Activated CD8-positive, alpha-beta memory T cell treated with anti-CD3 and anti-CD28 coated beads, Interleukin-2, amount 50 U/mL, for 24 hours (primary cell): ENCODE measurements at regions not wholly inside any gene's neighbourhood (a gene's known extent, or its start where the extent isn't known, plus 50 kb on each side); places are given as distances from the start of the nearest gene placed in this dataset.

ENCODE experiments used
- DNase-seq: peaks from one replicate; pipeline ENCODE4 v3.0.0-alpha.2; 2020; ENCODE audit errors: extremely low read depth

DNA sequence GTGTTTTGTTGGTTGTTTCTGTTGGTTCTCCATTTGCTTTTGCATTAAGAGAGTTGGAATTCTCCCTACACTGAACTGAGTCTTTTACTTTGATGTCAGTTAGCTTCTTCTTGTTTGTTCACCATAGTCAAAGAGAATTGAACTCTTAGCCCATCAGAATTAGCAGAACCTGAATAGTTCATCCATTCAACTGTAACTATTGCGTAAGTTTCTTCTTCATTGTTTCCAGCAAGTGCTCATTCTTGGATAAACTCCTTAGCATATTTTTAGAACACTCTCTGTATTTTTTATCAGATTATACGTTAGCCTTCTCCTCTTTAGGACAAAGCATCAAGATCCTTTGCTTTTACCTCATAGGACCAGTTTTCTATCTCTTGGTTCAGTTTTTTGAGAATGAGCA is 128.4 kb upstream of the RAB11FIP2 start:
- no peak for DNase-seq

DNA sequence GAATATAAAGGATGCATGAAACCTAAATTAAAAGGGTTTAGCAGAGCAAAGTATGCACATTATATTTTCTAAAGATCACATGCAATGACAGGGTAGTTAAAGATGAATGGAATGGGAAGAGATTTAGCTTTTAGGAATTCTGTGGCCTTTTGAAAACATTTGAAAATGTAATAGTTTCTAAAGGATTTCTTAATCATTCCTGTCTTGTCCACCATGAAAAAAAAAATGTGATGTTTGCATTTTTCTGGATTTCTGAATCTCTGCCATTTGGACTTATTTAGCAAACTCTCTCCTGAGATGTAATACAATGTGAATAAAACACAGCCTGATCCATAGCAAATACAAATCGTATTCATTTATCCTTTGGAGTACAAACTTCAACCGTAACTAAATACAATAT is 126.6 kb upstream of the RAB11FIP2 start:
- no peak for DNase-seq

DNA sequence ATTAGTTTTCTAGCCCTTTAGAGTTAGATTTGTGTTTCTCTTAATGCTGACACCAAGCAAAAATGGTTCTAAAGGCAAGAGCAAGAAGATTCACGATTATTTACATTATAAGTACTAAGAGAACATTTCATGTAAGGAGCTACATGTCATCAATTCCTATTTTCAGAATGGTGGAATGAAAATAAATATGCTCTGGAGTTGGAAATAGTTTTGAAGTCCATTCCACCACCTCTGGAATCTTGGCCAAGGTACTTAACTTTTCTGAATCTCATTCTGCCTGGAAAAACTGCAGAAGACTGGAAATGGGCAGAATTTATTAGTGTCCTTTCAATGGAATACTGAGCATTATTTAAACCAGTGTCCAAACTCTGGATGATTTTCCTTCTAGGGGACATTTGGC is 125.1 kb upstream of the RAB11FIP2 start:
- DNase-seq = no peak

DNA sequence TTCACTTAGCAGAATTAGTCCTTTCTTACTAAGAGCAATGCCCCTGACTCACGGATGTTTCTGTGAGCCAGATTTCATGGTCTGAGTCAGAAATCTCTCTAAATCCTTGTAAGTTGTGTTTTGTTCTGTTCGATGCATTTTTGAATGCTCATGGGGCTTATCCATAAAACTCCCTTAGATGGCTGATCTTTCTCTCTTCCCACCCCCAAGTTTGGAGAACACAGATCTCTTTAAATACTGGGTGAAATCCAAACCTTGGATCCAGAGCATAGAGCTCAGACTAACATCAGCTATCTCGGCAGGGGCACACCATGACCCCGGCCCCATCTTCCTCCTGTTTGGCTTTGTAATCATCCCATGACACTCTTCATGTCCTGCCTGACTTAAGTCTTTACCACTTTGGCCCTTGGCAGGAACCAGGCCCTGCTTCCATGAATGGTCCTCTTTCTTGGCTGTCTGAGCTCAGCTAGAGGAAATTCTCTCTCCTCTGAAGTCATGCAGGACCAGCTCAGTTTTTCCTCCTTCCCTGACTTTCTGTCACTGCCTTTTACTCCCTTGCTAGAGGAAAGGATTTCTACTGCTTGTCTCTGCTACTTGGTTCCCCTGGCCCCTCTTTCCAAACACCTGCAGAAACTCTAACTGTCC is 120.4 kb upstream of the RAB11FIP2 start:
- DNase-seq = no peak

DNA sequence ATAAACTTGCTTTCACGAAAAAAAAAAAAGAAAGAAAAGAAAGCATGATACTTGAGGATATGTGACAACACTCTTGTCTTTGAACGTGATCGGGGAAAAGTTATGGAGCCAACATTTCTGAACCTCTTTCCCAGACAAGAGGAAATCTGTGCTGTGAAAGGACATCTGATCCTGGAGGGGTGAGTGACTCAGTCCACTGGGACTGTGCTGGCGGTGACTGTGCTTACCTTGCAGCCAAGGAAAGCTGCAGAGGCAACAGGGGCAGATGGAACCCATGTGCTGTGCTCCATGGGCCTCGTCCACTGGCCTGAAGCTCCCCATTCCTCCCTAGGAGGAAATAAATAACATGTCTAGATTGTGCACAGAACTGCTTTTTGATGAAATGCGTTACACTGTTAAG is 116.5 kb upstream of the RAB11FIP2 start:
- no peak for DNase-seq

DNA sequence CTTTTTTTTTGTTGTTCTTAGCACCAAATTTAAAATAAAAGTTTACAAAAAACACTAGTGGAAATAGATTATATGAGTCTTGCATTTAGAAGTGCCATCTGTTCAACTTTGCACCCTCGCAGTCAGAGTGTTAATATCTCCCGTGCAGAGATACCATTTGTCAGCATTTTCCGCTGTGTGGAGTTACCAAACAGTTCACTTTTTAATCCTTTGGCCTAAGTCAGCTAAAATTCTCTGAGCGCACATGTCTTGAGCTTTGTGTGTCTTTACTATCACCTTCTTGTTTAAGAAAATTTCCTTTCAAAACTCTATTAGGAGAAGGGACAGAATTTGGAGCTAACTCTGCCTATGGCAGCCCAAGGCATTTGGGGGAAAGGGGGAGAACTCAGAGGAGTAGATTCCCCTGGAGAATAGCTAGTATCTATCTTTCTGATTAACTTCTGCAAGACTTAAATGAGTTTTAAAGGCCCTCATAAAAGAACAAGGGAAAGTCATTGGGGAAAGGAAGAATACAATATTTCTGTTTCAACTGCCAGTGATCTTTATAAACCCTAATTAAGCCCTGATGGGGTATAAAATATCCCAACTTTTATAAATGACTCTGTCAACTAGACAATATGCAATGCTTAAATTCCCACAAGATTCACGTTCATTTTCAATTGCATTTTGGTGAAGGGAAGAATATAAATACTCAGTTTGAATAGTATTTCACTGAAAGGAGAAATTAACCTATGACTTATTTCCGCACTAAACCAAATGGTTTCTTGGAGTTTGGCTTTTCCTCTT is 114.9 kb upstream of the RAB11FIP2 start:
- no peak for DNase-seq

DNA sequence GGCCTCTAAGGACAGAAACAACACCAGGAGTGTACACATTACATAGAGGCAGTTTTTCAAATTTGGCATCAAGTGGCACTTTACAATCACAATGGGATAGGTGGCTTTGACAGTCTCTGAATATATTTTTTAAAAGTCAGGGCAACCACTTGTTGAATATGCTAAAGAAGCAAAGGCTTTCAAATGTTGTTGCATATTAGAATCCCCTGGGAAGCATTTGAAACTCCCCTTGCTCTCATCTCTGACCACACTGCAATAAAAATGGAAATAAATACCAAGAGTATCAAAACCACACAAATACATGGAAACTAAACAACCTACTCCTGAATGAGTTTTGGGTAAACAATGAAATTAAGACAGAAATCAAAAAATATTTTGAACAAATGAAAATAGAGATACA is 106.5 kb upstream of the RAB11FIP2 start:
- no peak for DNase-seq

DNA sequence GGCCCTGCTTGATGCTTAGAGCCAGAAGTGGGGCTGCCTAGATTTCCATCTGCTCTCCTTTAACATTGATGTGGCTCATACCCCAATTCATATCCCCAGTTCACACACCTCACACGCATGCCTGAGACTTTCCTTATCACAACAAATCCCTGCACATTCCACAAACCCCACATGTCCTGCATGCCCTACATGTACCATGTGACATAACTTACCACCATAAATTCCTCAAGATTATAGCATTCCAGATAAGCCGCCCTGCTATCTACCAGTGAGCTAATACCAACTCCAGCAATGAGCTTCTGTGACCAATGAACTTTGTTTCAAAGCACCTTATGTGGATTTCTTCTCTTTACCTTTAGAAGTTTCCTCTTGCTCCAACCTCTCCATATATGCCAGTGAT is 104.7 kb upstream of the RAB11FIP2 start:
- no peak for DNase-seq

DNA sequence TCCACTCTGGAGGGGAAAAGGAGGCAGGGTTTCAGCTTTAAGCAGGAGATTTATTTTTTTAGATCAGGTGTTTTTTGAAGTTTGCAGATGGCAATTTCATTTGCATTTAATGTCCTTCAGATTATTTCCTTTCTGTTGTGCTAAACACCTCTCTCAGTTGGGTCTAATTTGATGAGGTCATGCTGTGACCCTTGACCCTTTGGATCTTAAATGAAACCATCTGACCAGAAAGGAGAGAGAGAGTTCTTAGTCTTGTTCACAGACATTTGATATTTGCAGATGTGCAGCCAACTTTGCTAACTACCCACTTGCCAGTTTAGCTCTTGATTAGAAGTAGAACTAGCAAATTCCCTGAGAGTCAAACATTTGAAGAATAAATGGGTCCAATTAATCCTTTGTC is 101.5 kb upstream of the RAB11FIP2 start:
- DNase-seq = no peak

DNA sequence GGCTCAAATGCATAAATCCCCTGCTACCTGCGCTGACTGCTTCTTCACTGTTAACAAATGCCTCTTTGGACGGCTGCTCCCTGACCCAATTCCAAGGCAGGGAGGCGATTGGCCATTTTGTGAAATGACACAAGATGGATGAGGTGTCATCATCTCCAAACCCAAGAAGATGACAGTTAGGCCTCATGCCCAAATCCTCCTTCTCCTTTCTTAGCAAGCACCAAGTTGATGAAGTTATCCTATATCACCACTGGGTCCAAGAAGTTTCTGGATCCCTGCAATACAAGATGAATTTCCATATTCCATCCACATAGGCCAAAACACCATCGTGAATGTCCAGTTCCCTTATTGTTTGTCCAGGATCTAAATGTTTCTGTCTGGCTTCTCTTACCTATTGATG is 98.5 kb upstream of the RAB11FIP2 start:
- no peak for DNase-seq

DNA sequence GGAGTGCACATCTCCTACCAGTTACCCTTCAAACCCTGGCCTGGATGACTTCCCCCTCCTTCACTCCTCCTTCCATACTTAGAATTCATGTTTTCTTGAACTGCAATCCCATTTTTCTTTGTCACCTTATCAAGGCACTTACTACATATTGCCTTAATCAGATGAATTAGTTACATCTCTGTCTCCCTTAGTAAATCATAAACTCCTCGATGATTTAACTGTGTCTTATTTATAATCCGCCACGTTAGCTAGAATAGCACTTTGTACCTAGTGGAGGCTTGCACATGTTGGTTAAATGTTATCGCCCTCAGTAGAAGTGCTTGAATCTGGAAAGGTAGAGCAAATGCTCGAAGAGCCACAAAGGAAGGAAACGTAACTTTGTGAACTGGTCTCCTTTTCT is 94.7 kb upstream of the RAB11FIP2 start:
- no peak for DNase-seq

DNA sequence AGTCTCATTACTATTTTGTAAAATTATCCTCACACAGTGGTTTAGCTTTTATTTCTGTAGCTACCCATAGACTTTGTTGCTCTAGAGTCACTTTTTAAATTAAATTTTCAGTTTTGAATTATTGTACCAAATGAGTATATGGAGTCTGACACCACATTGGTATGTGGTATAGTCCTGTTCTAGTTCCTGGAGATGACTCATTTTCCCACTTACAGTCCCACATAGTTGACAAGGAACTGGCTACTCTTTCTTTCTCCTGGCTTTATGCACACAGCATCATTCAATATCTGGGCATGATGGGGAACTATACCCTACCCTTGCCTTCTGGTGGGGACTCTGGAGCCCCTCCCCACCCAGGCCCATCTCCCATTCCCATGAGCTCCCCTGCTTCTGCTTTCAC is 92.6 kb upstream of the RAB11FIP2 start:
- DNase-seq = no peak

DNA sequence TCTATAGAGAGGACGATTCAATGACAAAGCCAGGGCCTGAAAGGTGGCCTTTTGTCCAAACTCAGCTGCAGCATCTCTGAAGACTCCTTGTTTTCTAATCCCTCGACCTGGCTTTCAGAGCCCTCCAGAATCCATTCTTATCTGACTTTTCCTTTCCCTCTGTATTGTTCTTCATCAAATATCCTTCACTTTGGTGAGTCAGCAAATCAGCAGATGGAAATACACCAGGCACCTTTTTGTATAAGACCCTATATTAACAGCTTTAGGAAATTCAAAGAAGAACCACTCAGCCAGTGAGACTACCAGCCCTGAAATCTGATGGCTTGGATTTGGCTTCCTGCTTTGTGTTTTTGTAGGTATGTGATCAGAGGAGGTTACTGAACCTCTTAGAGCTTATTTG is 81.9 kb upstream of the RAB11FIP2 start:
- no peak for DNase-seq

DNA sequence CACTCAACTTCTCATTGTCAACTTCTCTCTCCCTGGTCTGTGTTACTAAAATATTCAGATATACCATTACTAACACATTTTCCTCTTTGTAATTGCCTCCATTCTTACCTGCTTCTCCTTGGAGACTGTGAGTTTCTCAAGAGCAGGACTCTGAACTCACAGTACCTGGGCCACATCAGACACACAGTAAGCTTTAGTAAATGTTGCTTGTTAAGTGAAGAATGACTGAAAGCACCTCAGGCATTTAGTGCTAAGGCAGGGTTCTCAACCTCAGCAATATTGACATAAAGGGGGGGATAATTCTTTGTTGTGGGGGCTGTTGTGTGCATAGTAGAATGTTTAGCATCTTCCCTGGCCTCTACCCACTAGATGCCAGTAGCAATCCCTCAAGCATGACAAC is 72.0 kb upstream of the RAB11FIP2 start:
- no peak for DNase-seq

DNA sequence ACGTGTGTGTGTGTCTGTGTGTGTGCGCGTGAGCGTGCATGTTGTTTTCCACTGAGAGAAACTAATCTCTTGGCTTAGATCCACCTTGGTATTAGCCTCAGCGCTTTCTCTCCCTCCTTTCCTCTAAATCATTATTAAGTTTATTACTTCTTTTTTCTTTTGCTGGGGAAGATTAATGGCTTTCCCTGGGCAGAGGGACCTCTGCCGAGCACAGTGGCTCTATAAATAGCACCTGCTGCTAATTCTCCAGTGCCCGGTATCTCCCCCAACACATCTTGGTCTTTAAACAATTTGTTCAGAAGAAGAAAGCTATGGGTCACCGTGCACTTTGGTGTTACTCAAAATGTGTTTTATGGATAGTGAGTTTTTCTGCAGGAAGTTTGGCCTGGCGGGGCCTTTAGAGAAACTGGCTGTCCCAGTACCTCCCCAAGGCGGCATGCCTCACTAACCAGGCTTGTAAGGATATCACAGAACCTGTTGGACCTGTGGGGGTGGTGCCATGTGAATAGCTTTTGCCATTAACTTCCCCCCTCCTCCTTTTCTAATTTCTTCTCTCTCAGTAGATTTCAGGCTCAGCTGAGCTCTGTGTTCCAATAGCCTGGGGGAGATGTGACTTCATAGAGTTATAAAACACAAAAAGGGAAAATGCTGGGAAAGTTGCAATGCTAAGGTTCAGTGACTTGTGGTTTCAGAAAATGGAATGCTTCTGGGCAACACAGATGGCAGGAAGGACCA is 70.1 kb upstream of the RAB11FIP2 start:
- DNase-seq = no peak

DNA sequence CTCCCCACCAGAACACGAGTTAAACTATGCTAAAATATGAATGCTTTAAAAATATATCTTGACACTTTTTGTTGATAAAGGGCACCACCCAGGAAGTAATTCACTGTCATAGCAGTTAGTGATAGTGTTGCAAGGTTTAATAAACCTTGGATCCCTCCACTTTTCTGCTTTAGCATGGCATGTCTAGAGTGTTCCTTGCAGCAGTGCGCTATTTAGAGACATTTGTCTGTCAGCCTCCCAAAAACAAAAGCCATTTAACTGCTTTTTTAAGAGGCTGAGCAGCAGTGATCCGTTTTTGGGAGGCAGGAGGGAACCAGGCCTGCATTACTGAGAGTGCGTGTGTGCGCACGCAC is 69.6 kb upstream of the RAB11FIP2 start:
- DNase-seq = no peak

DNA sequence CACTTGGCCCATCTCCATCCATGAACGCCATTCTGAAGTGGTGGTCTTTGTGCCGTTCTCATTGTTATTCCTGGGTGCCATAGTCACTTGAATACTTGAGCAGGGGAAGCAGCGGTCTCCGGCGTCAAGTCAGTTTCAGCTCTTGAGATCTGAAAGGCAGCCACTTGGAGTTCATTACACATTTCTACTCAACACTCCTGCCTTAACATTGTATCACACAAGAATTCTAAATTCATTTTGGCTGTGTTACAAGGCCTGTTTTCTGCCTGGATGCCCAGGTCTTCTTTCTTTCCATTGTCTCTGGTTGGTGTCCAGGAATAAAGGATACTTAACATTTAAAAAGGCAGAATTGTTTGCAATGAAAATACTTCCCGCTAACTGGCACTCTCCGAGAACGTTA is 69.0 kb upstream of the RAB11FIP2 start:
- DNase-seq = no peak

DNA sequence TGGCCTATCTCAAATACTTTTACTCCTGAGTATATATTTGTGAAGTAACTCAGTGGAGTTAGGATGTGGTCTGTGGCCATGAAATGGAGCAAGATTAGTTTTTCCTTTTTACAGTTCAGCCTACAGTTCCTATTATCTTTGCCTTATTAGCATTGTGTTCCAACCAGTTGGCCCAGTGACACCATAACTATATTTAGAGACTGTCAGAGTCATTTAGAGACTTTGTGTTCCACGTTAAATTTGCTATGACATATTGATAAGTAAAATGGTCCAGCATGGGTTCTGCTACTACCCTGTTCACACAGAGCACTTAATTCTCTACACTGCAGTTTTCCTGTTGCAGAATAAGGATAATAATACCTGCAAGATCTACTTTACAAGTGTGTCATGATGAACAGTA is 68.3 kb upstream of the RAB11FIP2 start:
- no peak for DNase-seq

DNA sequence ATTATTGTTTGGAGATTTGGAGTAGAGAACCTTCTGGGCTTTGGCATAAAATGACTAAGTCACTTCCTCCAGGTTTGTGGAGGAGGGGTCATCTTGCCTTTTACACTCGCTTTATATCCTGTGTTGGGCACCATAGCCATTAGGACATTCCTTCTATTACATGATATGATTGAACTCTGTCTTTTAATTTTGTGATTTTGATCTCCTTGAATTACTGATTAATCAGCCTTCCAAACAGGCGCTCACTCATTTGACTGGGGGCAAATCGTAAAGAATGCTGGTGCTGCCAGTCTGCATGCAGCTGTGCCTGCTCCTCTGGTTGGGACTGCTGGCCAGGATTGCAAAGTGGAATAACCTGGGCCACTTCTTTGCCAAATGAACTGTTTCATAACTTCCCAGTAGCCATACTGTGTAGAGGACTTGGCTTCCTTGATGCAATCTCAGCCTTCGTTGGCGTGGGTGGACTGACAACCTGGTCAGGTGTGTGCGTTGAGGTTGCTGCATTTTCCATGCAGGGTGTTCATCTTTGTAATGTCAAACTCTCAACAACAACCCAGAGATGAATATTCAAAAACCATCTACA is 65.9 kb upstream of the RAB11FIP2 start:
- DNase-seq = no peak

DNA sequence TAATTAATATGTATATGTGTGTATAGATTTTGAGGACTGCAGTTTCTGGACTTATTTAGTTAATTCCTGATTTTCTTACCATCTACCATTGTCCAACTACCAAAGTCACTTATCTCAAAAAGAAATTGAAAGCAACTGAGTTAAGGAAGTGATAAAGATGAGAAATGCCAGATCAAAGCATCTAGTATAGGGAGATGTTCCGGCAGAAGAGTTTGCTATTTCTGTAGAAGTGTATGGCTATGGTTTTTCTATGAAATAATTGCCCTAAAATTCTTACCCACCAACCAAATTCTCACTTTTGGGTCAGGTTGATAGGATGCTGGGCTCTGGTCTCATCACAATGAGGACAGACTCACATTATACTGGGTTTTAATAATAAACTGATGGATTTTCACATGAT is 64.0 kb upstream of the RAB11FIP2 start:
- no peak for DNase-seq

DNA sequence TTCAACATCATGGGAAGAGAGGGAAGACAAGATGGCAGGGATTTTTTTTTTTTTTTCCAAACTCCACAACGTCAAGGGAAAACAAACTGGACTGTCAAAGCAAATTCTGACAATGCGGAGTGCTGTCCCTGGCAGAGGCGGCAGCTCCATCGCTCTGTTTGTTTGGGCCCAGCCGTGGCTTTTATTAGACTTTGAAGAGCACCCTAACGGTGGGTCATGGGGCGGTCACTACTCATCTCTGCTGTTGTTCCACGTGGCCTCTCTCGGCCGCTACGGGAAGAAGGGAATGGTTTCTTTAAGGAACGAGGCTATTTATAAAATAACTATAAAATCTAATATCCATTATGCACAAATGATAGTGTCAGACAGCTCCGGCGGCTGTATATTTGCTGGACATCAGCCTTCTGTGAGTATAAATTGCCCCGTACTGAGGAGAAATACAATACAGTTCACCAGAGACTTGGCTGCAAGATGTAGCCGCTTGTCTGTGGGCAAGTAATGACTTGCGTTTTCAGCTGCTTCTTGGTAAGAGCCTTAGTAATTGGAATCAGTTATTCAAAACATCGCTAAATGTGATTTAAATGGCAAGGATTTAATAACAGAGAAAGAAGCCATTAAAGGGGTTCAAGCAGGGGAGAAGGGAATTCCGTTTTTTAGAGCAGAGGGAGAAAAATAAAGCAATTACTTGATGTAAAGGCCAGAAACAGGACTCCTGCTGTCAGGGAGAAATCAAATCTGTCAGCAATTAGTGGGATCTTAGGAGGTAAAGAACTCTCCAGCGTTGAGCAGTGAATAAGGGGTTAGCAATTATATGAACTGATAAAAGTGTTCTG is 61.7 kb upstream of the RAB11FIP2 start:
- DNase-seq = no peak

DNA sequence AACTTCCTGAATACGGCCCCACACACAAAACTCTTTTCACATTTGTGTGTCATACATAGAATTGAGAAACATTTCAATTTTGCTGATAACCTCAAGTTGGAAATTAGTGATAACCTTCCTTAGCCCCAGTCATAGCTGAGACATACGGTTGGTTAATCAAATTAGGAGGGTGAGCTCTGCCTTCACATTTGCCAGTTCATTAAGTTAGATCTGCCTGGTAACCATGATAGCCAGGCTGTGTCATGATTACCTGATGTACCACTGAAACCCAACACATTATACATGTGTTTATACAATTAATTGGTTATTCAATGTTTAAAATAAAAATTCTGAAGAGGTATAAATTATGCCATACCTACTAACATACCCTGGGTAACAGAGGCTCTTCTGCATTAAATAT is 60.8 kb upstream of the RAB11FIP2 start:
- no peak for DNase-seq
